SK-N-SH treated with all-trans-retinoic acid at 6 μM for 48 hours (cell line): ENCODE measurements at regions not wholly inside any gene's neighbourhood (a gene's known extent, or its start where the extent isn't known, plus 50 kb on each side); places are given as distances from the start of the nearest gene placed in this dataset.

Source experiments
- ATAC-seq: fragments of 200-7000 bp; cut with Tn5 transposase; 3 replicates; pipeline ENCODE4 v1.9.1; 2020; ENCODE audit warnings: mild to moderate bottlenecking, moderate library complexity
- ARNTL ChIP-seq: fragments of 450-650 bp; formaldehyde crosslinking; IDR thresholded peaks from 2 replicates; pipeline ENCODE4 v1.5.0; 2020; ENCODE audit warnings: low read depth, mild to moderate bottlenecking, moderate library complexity, borderline replicate concordance
- BACH2 ChIP-seq: fragments of 250-450 bp; sonication (Bioruptor Pico); IDR thresholded peaks from 2 replicates; pipeline ENCODE4 v1.9.0; 2021; ENCODE audit warnings: mild to moderate bottlenecking, borderline replicate concordance
- CREB5 ChIP-seq: fragments of 250-450 bp; sonication (Bioruptor Pico); IDR thresholded peaks from 2 replicates; pipeline ENCODE4 v1.5.1; 2020; ENCODE audit warnings: low read depth, mild to moderate bottlenecking, moderate library complexity
- CSDC2 ChIP-seq: fragments of 250-450 bp; sonication (Bioruptor Pico); IDR thresholded peaks from 2 replicates; pipeline ENCODE4 v1.5.0; 2020; ENCODE audit warnings: mild to moderate bottlenecking, moderate library complexity
- CSRNP3 ChIP-seq: fragments of 250-450 bp; sonication (Bioruptor Pico); IDR thresholded peaks from 2 replicates; pipeline ENCODE4 v1.5.1; 2021; ENCODE audit warnings: mild to moderate bottlenecking, moderate library complexity
- ESRRG ChIP-seq: fragments of 250-450 bp; sonication (Bioruptor Pico); IDR thresholded peaks from 2 replicates; pipeline ENCODE4 v1.6.1; 2021; ENCODE audit warnings: mild to moderate bottlenecking
- GLIS3 ChIP-seq: fragments of 250-450 bp; sonication (Bioruptor Pico); IDR thresholded peaks from 2 replicates; pipeline ENCODE4 v1.5.0; 2020; ENCODE audit warnings: mild to moderate bottlenecking, moderate library complexity
- ISL1 ChIP-seq: fragments of 250-450 bp; sonication (Bioruptor Pico); IDR thresholded peaks from 2 replicates; pipeline ENCODE4 v2.1.2; 2022; ENCODE audit warnings: mild to moderate bottlenecking, moderate library complexity
- PATZ1 ChIP-seq: fragments of 250-450 bp; sonication (Bioruptor Pico); IDR thresholded peaks from 2 replicates; pipeline ENCODE4 v1.8.0; 2020; ENCODE audit warnings: mild to moderate bottlenecking, moderate library complexity, borderline replicate concordance
- PPARA ChIP-seq: fragments of 250-450 bp; sonication (Bioruptor Pico); IDR thresholded peaks from 2 replicates; pipeline ENCODE4 v1.5.0; 2020; ENCODE audit warnings: mild to moderate bottlenecking, borderline replicate concordance
- RARB ChIP-seq: fragments of 250-450 bp; sonication (Bioruptor Pico); IDR thresholded peaks from 2 replicates; pipeline ENCODE4 v1.8.0; 2021; ENCODE audit warnings: mild to moderate bottlenecking, moderate library complexity
- SNAI2 ChIP-seq: fragments of 250-450 bp; sonication (Bioruptor Pico); IDR thresholded peaks from 2 replicates; pipeline ENCODE4 v1.5.0; 2020; ENCODE audit warnings: mild to moderate bottlenecking, moderate library complexity
- TCF4 ChIP-seq: fragments of 250-450 bp; sonication (Bioruptor Pico); IDR thresholded peaks from 2 replicates; pipeline ENCODE4 v1.8.0; 2021; ENCODE audit warnings: mild to moderate bottlenecking, moderate library complexity, borderline replicate concordance
- TSHZ2 ChIP-seq: fragments of 250-450 bp; sonication (Bioruptor Pico); IDR thresholded peaks from 2 replicates; pipeline ENCODE4 v1.5.0; 2020; ENCODE audit warnings: mild to moderate bottlenecking, moderate library complexity
- ZFP3 ChIP-seq: fragments of 250-450 bp; sonication (Bioruptor Pico); IDR thresholded peaks from 2 replicates; pipeline ENCODE4 v1.5.0; 2020; ENCODE audit warnings: mild to moderate bottlenecking, moderate library complexity
- ZNF565 ChIP-seq: fragments of 450-650 bp; formaldehyde crosslinking; conservative IDR thresholded peaks from 2 replicates; pipeline ENCODE4 v1.5.0; 2020; ENCODE audit warnings: low read depth, mild to moderate bottlenecking, moderate library complexity
- ZNF70 ChIP-seq: fragments of 450-650 bp; formaldehyde crosslinking; IDR thresholded peaks from 2 replicates; pipeline ENCODE4 v1.5.0; 2020; ENCODE audit warnings: mild to moderate bottlenecking, moderate library complexity
- ZNF8 ChIP-seq: fragments of 450-650 bp; formaldehyde crosslinking; IDR thresholded peaks from 2 replicates; pipeline ENCODE4 v1.5.0; 2020; ENCODE audit warnings: mild to moderate bottlenecking, moderate library complexity

- no peak for ATAC-seq
- no peak for TF ChIP-seq ZNF70 (CRISPR knock-in tag)
- TF ChIP-seq BACH2, result no peak
- TF ChIP-seq ISL1, result no peak
- TF ChIP-seq RARB (CRISPR knock-in tag), result no peak
- TF ChIP-seq ZNF565 (CRISPR knock-in tag), result no peak
- TF ChIP-seq CREB5 (CRISPR knock-in tag), result no peak
- no peak for TF ChIP-seq ARNTL
- TF ChIP-seq PATZ1 (CRISPR knock-in tag), result no peak
- TF ChIP-seq CSRNP3 (CRISPR knock-in tag), result no peak
- TF ChIP-seq SNAI2 (CRISPR knock-in tag), result no peak
- TF ChIP-seq CSDC2 (CRISPR knock-in tag), result no peak
- TF ChIP-seq ESRRG, result no peak
- no peak for TF ChIP-seq TSHZ2 (CRISPR knock-in tag)
- no peak for TF ChIP-seq ZFP3 (CRISPR knock-in tag)
Observed at GRCh38 chr3:127033171-127033570, 50.3 kb downstream of the PLXNA1 start.

- ATAC-seq, result no peak
- no peak for TF ChIP-seq BACH2
- TF ChIP-seq ZNF70 (CRISPR knock-in tag), result no peak
- TF ChIP-seq CSDC2 (CRISPR knock-in tag), result no peak
- TF ChIP-seq ESRRG, result no peak
- no peak for TF ChIP-seq CREB5 (CRISPR knock-in tag)
- TF ChIP-seq RARB (CRISPR knock-in tag), result no peak
- TF ChIP-seq PPARA, result no peak
- no peak for TF ChIP-seq GLIS3 (CRISPR knock-in tag)
- no peak for TF ChIP-seq TCF4
- TF ChIP-seq ISL1, result no peak
- no peak for TF ChIP-seq ZNF8 (CRISPR knock-in tag)
- no peak for TF ChIP-seq CSRNP3 (CRISPR knock-in tag)
- TF ChIP-seq TSHZ2 (CRISPR knock-in tag), result no peak
Observed at GRCh38 chr3:127033786-127034185, 50.9 kb downstream of the PLXNA1 start.
